HepG2 (cell line): ENCODE measurements at regions not wholly inside any gene's neighbourhood (a gene's known extent, or its start where the extent isn't known, plus 50 kb on each side); places are given as distances from the start of the nearest gene placed in this dataset.

Source experiments
- ATAC-seq: fragments of 200-7000 bp; cut with Tn5 transposase; 3 replicates; pipeline ENCODE4 v1.9.1; 2020; ENCODE audit warnings: mild to moderate bottlenecking, moderate library complexity
- BruUV-seq: library from RNA; stranded (reverse); fragments of 400-500 nt; replicated peaks from 2 replicates; lab custom pipeline; 2021; lab: Mats Ljungman, UMichigan
- CTCF ChIA-PET: fragments of 300-600 bp; formaldehyde crosslinking; extraction: SDS; loops from one replicate; lab custom pipeline; 2021; ENCODE audit warnings: low total read pairs, inconsistent platforms, low intra/inter-chr PET ratio; lab: Yijun Ruan, JAX
- POLR2A ChIA-PET: fragments of 350-600 bp; sonication (Branson Sonifier 250); formaldehyde crosslinking; loops from one replicate; lab custom pipeline; 2020; ENCODE audit warnings: antibody characterized with exemption, inconsistent platforms; lab: Yijun Ruan, JAX
- DNase-seq: peaks from one replicate; pipeline ENCODE4 v3.0.0-alpha.2; 2015; ENCODE audit warnings: low spot score
- FAIRE-seq: peaks from 3 replicates; lab custom pipeline; 2011; peaks lifted over from hg19 to GRCh38; lab: Jason Lieb, UNC
- H2AFZ ChIP-seq: one replicate; pipeline ENCODE4 v1.6.1; 2011; ENCODE audit warnings: low read length, inconsistent platforms
- H3K27ac ChIP-seq: fragments of 300-600 bp; 3 replicates; pipeline ENCODE4 v1.8.0; 2011; ENCODE audit warnings: mixed run types, mild to moderate bottlenecking, mixed read lengths, low read length, inconsistent platforms; ENCODE audit not compliant: insufficient read depth; ENCODE audit errors: extremely low read length
- H3K27me3 ChIP-seq, 2 experiments: fragments of 200-600 bp in 1 of 2; 2 replicates in 1 of 2; 3 replicates in 1 of 2; pipeline versions ENCODE4 v1.6.0 to v1.8.0; 2011; ENCODE audit warnings: low read length in 2 of 2, mild to moderate bottlenecking in 2 of 2, moderate library complexity in 2 of 2, inconsistent platforms in 1 of 2; ENCODE audit not compliant: insufficient read depth in 2 of 2, control insufficient read depth in 1 of 2
- H3K36me3 ChIP-seq, 2 experiments: fragments of 200-600 bp in 1 of 2; replicated peaks in 1 of 2; 2 replicates in 1 of 2; 3 replicates in 1 of 2; pipeline versions ENCODE4 v1.5.1 to v1.8.0; 2011; ENCODE audit warnings: low read length in 2 of 2, inconsistent platforms in 1 of 2; ENCODE audit not compliant: insufficient read depth in 2 of 2, control insufficient read depth in 1 of 2
- H3K4me1 ChIP-seq: 2 replicates; pipeline ENCODE4 v1.5.1; 2012; ENCODE audit warnings: low read length, inconsistent platforms; ENCODE audit not compliant: insufficient read depth
- H3K4me2 ChIP-seq: 2 replicates; pipeline ENCODE4 v1.6.0; 2011; ENCODE audit warnings: low read depth, low read length, inconsistent platforms
- H3K4me3 ChIP-seq, 3 experiments: fragments of 200-600 bp in 1 of 3; sonication (generic), shearing (Covaris generic) in 1 of 3; replicated peaks in 1 of 3; 2 replicates each; pipeline ENCODE4 v1.5.1; 2011 to 2016; ENCODE audit warnings: low read length in 3 of 3, inconsistent platforms in 2 of 3, low read depth in 2 of 3, mild to moderate bottlenecking in 2 of 3, control low read depth in 1 of 3, mixed read lengths in 1 of 3; ENCODE audit not compliant: insufficient read depth in 1 of 3
- H3K79me2 ChIP-seq: one replicate; pipeline ENCODE4 v1.6.1; 2011; ENCODE audit warnings: low read length, inconsistent platforms; ENCODE audit not compliant: insufficient read depth
- H3K9ac ChIP-seq: 2 replicates; pipeline ENCODE4 v1.6.0; 2011; ENCODE audit warnings: mild to moderate bottlenecking, low read depth, low read length, inconsistent platforms; ENCODE audit not compliant: insufficient read depth
- H3K9me3 ChIP-seq: 2 replicates; pipeline ENCODE4 v1.5.1; 2012; ENCODE audit warnings: mild to moderate bottlenecking, low read length
- H4K20me1 ChIP-seq: 2 replicates; pipeline ENCODE4 v1.6.0; 2011; ENCODE audit warnings: inconsistent platforms, mild to moderate bottlenecking, low read length, moderate library complexity; ENCODE audit not compliant: insufficient read depth
- FOXP1 ChIP-seq, 2 experiments: fragments of 450-650 bp in 1 of 2; IDR thresholded peaks; 2 replicates each; pipeline ENCODE4 v1.6.1; 2017 to 2018; ENCODE audit warnings: antibody characterized with exemption in 1 of 2
- GABPB1 ChIP-seq: IDR thresholded peaks from 2 replicates; pipeline ENCODE4 v1.6.1; 2016; ENCODE audit warnings: mild to moderate bottlenecking, missing genetic modification reagents, moderate library complexity, missing compliant biosample characterization
- HES4 ChIP-seq: sonication (generic); formaldehyde crosslinking; IDR thresholded peaks from 2 replicates; pipeline ENCODE4 v1.9.0; 2021; ENCODE audit warnings: mild to moderate bottlenecking, missing genetic modification reagents, borderline replicate concordance
- HIVEP1 ChIP-seq: sonication (generic); formaldehyde crosslinking; IDR thresholded peaks from 2 replicates; pipeline ENCODE4 v1.4.0; 2020; ENCODE audit warnings: mild to moderate bottlenecking, missing genetic modification reagents
- HNRNPL ChIP-seq: fragments of 200-400 bp; formaldehyde crosslinking; IDR thresholded peaks from 2 replicates; pipeline ENCODE4 v1.6.1; 2017; ENCODE audit warnings: mild to moderate bottlenecking, low read depth, low read length
- IRX3 ChIP-seq: sonication (generic); formaldehyde crosslinking; IDR thresholded peaks from 2 replicates; pipeline ENCODE4 v1.8.1; 2023; ENCODE audit warnings: mild to moderate bottlenecking, low read depth, missing genetic modification reagents, borderline replicate concordance
- KAT8 ChIP-seq: IDR thresholded peaks from 2 replicates; pipeline ENCODE4 v1.6.1; 2016; ENCODE audit warnings: missing genetic modification reagents, missing compliant biosample characterization
- MAFF ChIP-seq: IDR thresholded peaks from 2 replicates; pipeline ENCODE4 v1.6.1; 2011; ENCODE audit warnings: low read depth, low read length, improper control_type of control experiment
- MAFK ChIP-seq, 2 experiments: IDR thresholded peaks in 1 of 2; conservative IDR thresholded peaks in 1 of 2; 2 replicates each; pipeline ENCODE4 v1.6.1; 2011; ENCODE audit warnings: improper control_type of control experiment in 2 of 2, low read length in 2 of 2
- TOE1 ChIP-seq: sonication (generic); formaldehyde crosslinking; IDR thresholded peaks from 2 replicates; pipeline ENCODE4 v1.4.0; 2020; ENCODE audit warnings: mild to moderate bottlenecking, missing genetic modification reagents
- ZBTB20 ChIP-seq: sonication (generic); formaldehyde crosslinking; IDR thresholded peaks from 2 replicates; pipeline ENCODE4 v1.8.1; 2023; ENCODE audit warnings: missing genetic modification reagents, low read depth, mild to moderate bottlenecking, borderline replicate concordance
- ZBTB38 ChIP-seq: sonication (generic); formaldehyde crosslinking; IDR thresholded peaks from 2 replicates; pipeline ENCODE4 v1.5.1; 2020; ENCODE audit warnings: mild to moderate bottlenecking, missing genetic modification reagents
- ZNF282 ChIP-seq: fragments of 450-650 bp; IDR thresholded peaks from 2 replicates; pipeline ENCODE4 v1.6.1; 2018; ENCODE audit not compliant: partially characterized antibody
- ZNF430 ChIP-seq: sonication (generic); formaldehyde crosslinking; IDR thresholded peaks from 2 replicates; pipeline ENCODE4 v1.9.0; 2021; ENCODE audit warnings: mild to moderate bottlenecking, missing genetic modification reagents
- ZNF546 ChIP-seq: sonication (generic); formaldehyde crosslinking; conservative IDR thresholded peaks from 2 replicates; pipeline ENCODE4 v1.8.1; 2023; ENCODE audit warnings: mild to moderate bottlenecking, missing genetic modification reagents
- ZNF552 ChIP-seq: sonication (generic); formaldehyde crosslinking; IDR thresholded peaks from 2 replicates; pipeline ENCODE4 v1.9.0; 2022; ENCODE audit warnings: missing genetic modification reagents, mild to moderate bottlenecking, borderline replicate concordance
- WGBS: methylation state at CpG from one replicate; pipeline ENCODE4 v1.1.6; 2017; ENCODE audit warnings: low lambda C conversion rate; 5-methylcytosine and 5-hydroxymethylcytosine counted together
- in situ Hi-C: cut with HindIII; loops from 2 replicates; pipeline ENCODE4 v1.10.0; 2017; ENCODE audit warnings: low pct_unique_long_range_greater_than_20kb; ENCODE audit not compliant: extremely low pct_ligation_motif_present
- intact Hi-C: fragments of 100-400 bp; cut with micrococcal nuclease; formaldehyde crosslinking; loops from one replicate; pipeline ENCODE4 v1.10.0; 2022; ENCODE audit not compliant: unreplicated experiment
- TF ChIP-seq, protein P1 (sequence below): sonication (generic); formaldehyde crosslinking; IDR thresholded peaks from 2 replicates; pipeline ENCODE4 v1.8.1; 2023; ENCODE audit warnings: mild to moderate bottlenecking, inconsistent platforms, moderate library complexity, missing genetic modification reagents, borderline replicate concordance
- TF ChIP-seq, protein P2 (sequence below): sonication (generic); formaldehyde crosslinking; IDR thresholded peaks from 2 replicates; pipeline ENCODE4 v1.8.0; 2023; ENCODE audit warnings: mild to moderate bottlenecking, missing genetic modification reagents

DNA sequence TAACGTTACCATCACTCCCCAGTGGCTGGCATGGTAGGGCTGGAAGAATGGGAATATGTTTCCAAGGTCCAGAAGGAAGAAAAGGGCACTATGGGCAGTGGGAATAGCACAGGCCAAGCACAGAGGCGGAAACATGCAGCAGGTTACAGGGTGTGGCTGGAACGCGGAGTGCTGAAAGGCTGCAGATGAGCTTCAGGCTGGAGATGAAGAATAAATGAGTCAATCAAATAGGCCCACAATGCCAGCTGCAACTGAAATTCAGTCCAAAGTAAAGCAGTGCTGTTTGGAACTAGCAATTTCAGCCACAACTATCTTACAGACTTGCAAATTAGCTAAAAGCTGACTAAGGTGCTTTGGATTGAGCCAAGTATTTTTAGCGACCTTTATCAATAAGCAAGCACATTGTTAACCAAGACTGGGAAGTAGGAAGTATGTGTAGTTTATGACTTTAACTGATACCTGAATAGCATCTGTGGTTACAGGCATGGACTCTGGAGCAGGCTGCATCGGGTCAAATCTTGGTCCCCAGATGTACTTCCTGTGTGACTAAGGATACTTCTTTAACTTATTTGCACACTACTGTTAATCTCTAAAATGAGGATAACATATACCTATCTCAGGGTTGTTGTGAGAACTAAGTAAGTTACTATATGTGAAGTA lies 77.5 kb upstream of the CTTNBP2 start:
- FAIRE-seq (no peak), ATAC-seq (no peak), DNase-seq (no peak)
- TF ChIP-seq MAFF: peak; percentile 10; the same call in 1 of the 2 replicates
- no peak for TF ChIP-seq HNRNPL
- peak in 1 of 2 experiments; percentile 32; a peak in 1 of 4 replicates for TF ChIP-seq MAFK (conservative IDR thresholded peaks at IDR 0.05 in 1 of 2, IDR thresholded peaks at IDR 0.05 in 1 of 2; ENCODE audit: low read length in 2 of 2)
- no peaks in the 10 kb centered on the region for H4K20me1 ChIP-seq
- intact Hi-C loops (no loop called here), in situ Hi-C loops (no loop called here)
- H3K9me3 ChIP-seq: no peaks in the 10 kb centered on the region
- WGBS: 25% methylated on average over 6 of the region's 6 CpGs
- no peaks in the 10 kb centered on the region for H3K79me2 ChIP-seq
- no peak overlapping the region for H3K9ac ChIP-seq
- no peak overlapping the region for H3K27ac ChIP-seq
- no peak overlapping the region for H3K4me2 ChIP-seq
- no peaks in the 10 kb centered on the region for H3K36me3 ChIP-seq
- H3K4me3 ChIP-seq: no peak overlapping the region
- H3K27me3 ChIP-seq: no peaks in the 10 kb centered on the region
- H2AFZ ChIP-seq: no peak overlapping the region
- no TSS peak for BruUV-seq
- ChIA-PET POLR2A (no interaction called here), CTCF (no interaction called here)
- no peaks in the 10 kb centered on the region for H3K4me1 ChIP-seq

DNA sequence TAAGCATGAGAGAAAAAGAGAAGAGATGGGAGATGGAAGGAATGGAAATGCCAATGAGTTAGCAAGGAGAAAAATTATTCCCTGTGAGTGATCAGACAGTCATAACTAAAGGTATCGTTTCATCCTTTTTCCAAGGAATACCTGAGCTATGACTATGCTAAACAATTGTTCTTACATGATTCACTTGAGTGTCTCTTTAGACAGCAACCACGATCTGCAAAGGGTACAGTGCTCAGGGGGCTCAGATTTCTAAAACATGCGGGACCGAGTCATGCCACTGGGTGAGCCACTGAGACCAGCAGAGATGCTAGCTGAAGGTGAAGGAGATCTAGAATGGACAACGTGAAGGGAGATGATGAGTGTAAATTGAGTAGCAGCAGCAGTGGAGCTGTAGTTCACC lies 78.0 kb upstream of the CTTNBP2 start:
- no peaks in the 10 kb centered on the region for H3K27me3 ChIP-seq
- H3K79me2 ChIP-seq: no peaks in the 10 kb centered on the region
- ATAC-seq (no peak), FAIRE-seq (no peak), DNase-seq (no peak)
- BruUV-seq: no TSS peak
- no peaks in the 10 kb centered on the region for H4K20me1 ChIP-seq
- H2AFZ ChIP-seq: no peak overlapping the region
- H3K4me1 ChIP-seq: no peaks in the 10 kb centered on the region
- H3K4me2 ChIP-seq: no peak overlapping the region
- intact Hi-C loops (no loop called here), in situ Hi-C loops (no loop called here)
- no peaks in the 10 kb centered on the region for H3K36me3 ChIP-seq
- no peak overlapping the region for H3K27ac ChIP-seq
- H3K4me3 ChIP-seq: no peak overlapping the region
- CTCF ChIA-PET: no interaction called here
- POLR2A ChIA-PET: no interaction called here
- 14% methylated on average over 5 of the region's 5 CpGs for WGBS
- no peak overlapping the region for H3K9ac ChIP-seq
- no peaks in the 10 kb centered on the region for H3K9me3 ChIP-seq
- TF ChIP-seq, protein P1, sequence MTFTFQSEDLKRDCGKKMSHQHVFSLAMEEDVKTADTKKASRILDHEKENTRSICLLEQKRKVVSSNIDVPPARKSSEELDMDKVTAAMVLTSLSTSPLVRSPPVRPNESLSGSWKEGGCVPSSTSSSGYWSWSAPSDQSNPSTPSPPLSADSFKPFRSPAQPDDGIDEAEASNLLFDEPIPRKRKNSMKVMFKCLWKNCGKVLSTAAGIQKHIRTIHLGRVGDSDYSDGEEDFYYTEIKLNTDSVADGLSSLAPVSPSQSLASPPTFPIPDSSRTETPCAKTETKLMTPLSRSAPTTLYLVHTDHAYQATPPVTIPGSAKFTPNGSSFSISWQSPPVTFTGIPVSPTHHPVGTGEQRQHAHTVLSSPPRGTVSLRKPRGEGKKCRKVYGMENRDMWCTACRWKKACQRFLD: no peak
- TF ChIP-seq HES4 (CRISPR knock-in tag) (no peak), HIVEP1 (CRISPR knock-in tag) (no peak), ZNF546 (no peak), ZBTB20 (CRISPR knock-in tag) (no peak), IRX3 (CRISPR knock-in tag) (no peak), TOE1 (CRISPR knock-in tag) (no peak), ZNF552 (CRISPR knock-in tag) (no peak), ZNF282 (no peak), KAT8 (CRISPR knock-in tag) (no peak), ZNF430 (no peak), FOXP1 (IDR thresholded peaks at IDR 0.05) (no peak), FOXP1 (CRISPR knock-in tag; IDR thresholded peaks at IDR 0.05) (no peak), ZBTB38 (CRISPR knock-in tag) (no peak), GABPB1 (no peak)
- TF ChIP-seq, protein P2, sequence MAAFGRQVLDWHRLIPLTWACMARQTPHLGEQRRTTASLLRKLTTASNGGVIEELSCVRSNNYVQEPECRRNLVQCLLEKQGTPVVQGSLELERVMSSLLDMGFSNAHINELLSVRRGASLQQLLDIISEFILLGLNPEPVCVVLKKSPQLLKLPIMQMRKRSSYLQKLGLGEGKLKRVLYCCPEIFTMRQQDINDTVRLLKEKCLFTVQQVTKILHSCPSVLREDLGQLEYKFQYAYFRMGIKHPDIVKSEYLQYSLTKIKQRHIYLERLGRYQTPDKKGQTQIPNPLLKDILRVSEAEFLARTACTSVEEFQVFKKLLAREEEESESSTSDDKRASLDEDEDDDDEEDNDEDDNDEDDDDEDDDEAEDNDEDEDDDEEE (CRISPR knock-in tag): no peak
